B cell (primary cell): ENCODE measurements at regions not wholly inside any gene's neighbourhood (a gene's known extent, or its start where the extent isn't known, plus 50 kb on each side); places are given as distances from the start of the nearest gene placed in this dataset.

Experiments
- CTCF ChIP-seq: fragments of 200-600 bp; IDR thresholded peaks from one replicate; pipeline ENCODE4 v1.8.0; 2022; ENCODE audit warnings: antibody characterized with exemption, mild to moderate bottlenecking
- EZH2 ChIP-seq: IDR thresholded peaks from 2 replicates; pipeline ENCODE4 v1.6.1; 2012; ENCODE audit warnings: borderline replicate concordance, low read depth, mild to moderate bottlenecking, moderate library complexity, low read length; ENCODE audit not compliant: insufficient read depth, poor library complexity, severe bottlenecking

GRCh38 chrX:51813886-51814460, 70.7 kb downstream of the GSPT2 start:
- TF ChIP-seq EZH2 (no peak), CTCF (no peak)
